ENCODE measurements at regions not wholly inside any gene's neighbourhood (a gene's known extent, or its start where the extent isn't known, plus 50 kb on each side); places are given as distances from the start of the nearest gene placed in this dataset.

DNA sequence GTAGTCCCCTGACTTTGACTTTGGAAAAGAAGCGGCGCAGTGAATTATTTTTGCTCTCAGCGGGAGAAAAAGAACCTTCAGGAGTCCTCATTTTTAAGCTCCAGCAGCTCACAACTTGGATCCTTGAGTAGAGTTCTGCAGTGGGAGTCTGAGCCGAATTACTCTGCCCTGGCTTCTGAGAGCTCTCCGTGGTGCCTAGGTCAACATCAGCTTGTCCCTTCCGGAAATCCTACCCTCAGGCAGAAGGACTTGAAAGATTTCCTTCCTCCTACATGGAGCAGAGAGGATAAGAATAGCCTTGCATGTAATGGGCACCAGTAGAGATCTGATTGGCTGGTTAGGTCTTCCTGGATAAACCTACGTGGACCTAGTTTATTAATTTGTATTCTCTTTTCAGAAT lies 549.7 kb upstream of the TENM3 start:
- dilution Hi-C loops (cut with HindIII; ENCODE audit: low sequenced_read_pairs, unreplicated experiment): no loop called here

More for the DNA sequence above, 549.7 kb upstream of the TENM3 start:
- Histone ChIP-seq H3K27me3 (ENCODE audit: control insufficient read depth, insufficient read depth, low read length) (no peaks in the 10 kb centered on the region), H2BK120ac (ENCODE audit: low read depth, low read length) (no peak overlapping the region), H2BK15ac (ENCODE audit: low read depth, low read length) (no peak overlapping the region), H3K4me1 (ENCODE audit: control insufficient read depth, insufficient read depth, low read length) (peaks cover 1% of the 10 kb centered on the region; the same call in 1 of the 2 replicates), H3K4me3 (ENCODE audit: insufficient read depth, low read depth, low read length) (no peak overlapping the region), H3K4me2 (ENCODE audit: low read depth, low read length) (no peak overlapping the region), H2BK5ac (ENCODE audit: low read depth, low read length, poor library complexity, severe bottlenecking) (no peak overlapping the region), H3K79me1 (ENCODE audit: low read depth in 1 of 2, low read length in 2 of 2) (no peaks in the 10 kb centered on the region), H2AK9ac (replicated peaks; ENCODE audit: low read depth, low read length, poor library complexity) (no peak overlapping the region), H3K36me3 (ENCODE audit: control insufficient read depth, insufficient read depth, low read length) (no peaks in the 10 kb centered on the region), H3K27ac (ENCODE audit: insufficient read depth, low read length) (no peak overlapping the region), H3K4ac (ENCODE audit: low read depth, low read length) (no peak overlapping the region), H2AFZ (replicated peaks; ENCODE audit: low read length, poor library complexity) (no peak overlapping the region), H3K9me1 (ENCODE audit: insufficient read depth, low read length) (no peaks in the 10 kb centered on the region), H3K18ac (ENCODE audit: low read depth, low read length) (no peak overlapping the region), H4K8ac (ENCODE audit: low read depth in 2 of 2, low read length in 2 of 2) (no peak overlapping the region), H2AK5ac (ENCODE audit: low read depth, low read length) (no peak overlapping the region), H4K20me1 (ENCODE audit: insufficient read depth, low read length) (no peaks in the 10 kb centered on the region), H3K23ac (ENCODE audit: low read depth, low read length) (no peak overlapping the region), H3K9me3 (ENCODE audit: control insufficient read depth, insufficient read depth, low read length) (no peaks in the 10 kb centered on the region), H4K5ac (ENCODE audit: low read depth, low read length) (no peak overlapping the region), H3K14ac (replicated peaks; ENCODE audit: low read depth, low read length) (no peak overlapping the region), H3K56ac (ENCODE audit: extremely low read depth, insufficient read depth, low read length) (no peak overlapping the region), H4K91ac (ENCODE audit: insufficient read depth, low read depth, low read length) (no peak overlapping the region), H2BK20ac (ENCODE audit: low read depth, low read length) (no peak overlapping the region), H3K9ac (ENCODE audit: low read depth, low read length) (no peak overlapping the region)
- 95% methylated on average over 3 of the region's 7 CpGs; no CpG with 5 or more reads in 1 of the 2 experiments for WGBS, 2 experiments (ENCODE audit: extremely low coverage in 2 of 2, insufficient read length in 1 of 2)
- no TSS peak for BruUV-seq (replicated peaks)
- POLR2A ChIA-PET (ENCODE audit: unreplicated experiment): no interaction called here
- CTCF ChIA-PET: no interaction called here
- in situ Hi-C loops (cut with MboI; ENCODE audit: low sequenced_read_pairs) (no loop called here), intact Hi-C loops (cut with micrococcal nuclease) (no loop called here)
- TF ChIP-seq BHLHE40 (IDR thresholded peaks at IDR 0.05; ENCODE audit: low read depth, low read length) (no peak), MAFK (IDR thresholded peaks at IDR 0.05; ENCODE audit: low read depth, low read length) (no peak), POLR2A (IDR thresholded peaks at IDR 0.05; ENCODE audit: low read depth, low read length) (no peak), ELK1 (IDR thresholded peaks at IDR 0.05; ENCODE audit: borderline replicate concordance, low read depth, low read length) (no peak), FOS (IDR thresholded peaks at IDR 0.05; ENCODE audit: low read depth, low read length) (no peak), SMC3 (IDR thresholded peaks at IDR 0.05; ENCODE audit: low read depth, low read length) (no peak), CEBPB (IDR thresholded peaks at IDR 0.05; ENCODE audit: low read depth, low read length) (no peak), MAZ (IDR thresholded peaks at IDR 0.05; ENCODE audit: borderline replicate concordance, low read depth, low read length) (no peak), RAD21 (IDR thresholded peaks at IDR 0.05; ENCODE audit: low read length) (no peak), RCOR1 (IDR thresholded peaks at IDR 0.05; ENCODE audit: insufficient replicate concordance, low read length) (no peak), CTCF (conservative IDR thresholded peaks at IDR 0.05; ENCODE audit: low read depth, low read length) (no peak), MXI1 (IDR thresholded peaks at IDR 0.05; ENCODE audit: borderline replicate concordance, low read depth, low read length) (no peak), NFE2L2 (IDR thresholded peaks at IDR 0.05; ENCODE audit: low read depth, low read length) (no peak), RFX5 (IDR thresholded peaks at IDR 0.05; ENCODE audit: low read depth, low read length) (no peak), USF2 (IDR thresholded peaks at IDR 0.05; ENCODE audit: low read depth, low read length) (no peak), CHD1 (IDR thresholded peaks at IDR 0.05; ENCODE audit: low read depth, low read length) (no peak)
- ATAC-seq (ENCODE audit: low read depth) (no peak), DNase-seq (no peak)

All from IMR-90 (cell line).